IMR-90 (cell line): ENCODE measurements at regions not wholly inside any gene's neighbourhood (a gene's known extent, or its start where the extent isn't known, plus 50 kb on each side); places are given as distances from the start of the nearest gene placed in this dataset.

Experiments
- ATAC-seq: fragments of 200-7000 bp; cut with Tn5 transposase; 2 replicates; pipeline ENCODE4 v1.9.1; 2020; ENCODE audit warnings: low read depth, mild to moderate bottlenecking, moderate library complexity
- BruUV-seq: library from RNA; stranded (reverse); fragments of 400-500 nt; replicated peaks from 2 replicates; lab custom pipeline; 2021; lab: Mats Ljungman, UMichigan
- CTCF ChIA-PET: fragments of 300-600 bp; formaldehyde crosslinking; extraction: SDS; loops from one replicate; lab custom pipeline; 2021; ENCODE audit warnings: antibody characterized with exemption; lab: Yijun Ruan, JAX
- POLR2A ChIA-PET: fragments of 300-600 bp; sonication (Branson Sonifier 250); formaldehyde crosslinking; loops from one replicate; lab custom pipeline; 2022; ENCODE audit warnings: antibody characterized with exemption; ENCODE audit not compliant: unreplicated experiment; lab: Charles Lee
- DNase-seq: peaks from one replicate; pipeline ENCODE4 v3.0.0; 2013
- H2AFZ ChIP-seq: replicated peaks from 2 replicates; pipeline ENCODE3; 2013; ENCODE audit warnings: low read length, mild to moderate bottlenecking; ENCODE audit not compliant: poor library complexity
- H2AK5ac ChIP-seq: 2 replicates; pipeline ENCODE4 v1.6.1; 2013; ENCODE audit warnings: low read depth, low read length, inconsistent platforms
- H2AK9ac ChIP-seq: replicated peaks from 2 replicates; pipeline ENCODE3; 2013; ENCODE audit warnings: mild to moderate bottlenecking, low read depth, low read length, moderate library complexity; ENCODE audit not compliant: poor library complexity
- H2BK120ac ChIP-seq: 2 replicates; pipeline ENCODE4 v1.6.1; 2013; ENCODE audit warnings: low read depth, low read length, inconsistent platforms
- H2BK15ac ChIP-seq: 3 replicates; pipeline ENCODE4 v1.6.1; 2013; ENCODE audit warnings: low read depth, low read length, inconsistent platforms
- H2BK20ac ChIP-seq: 2 replicates; pipeline ENCODE4 v1.6.1; 2013; ENCODE audit warnings: low read depth, mild to moderate bottlenecking, inconsistent platforms, low read length, moderate library complexity
- H2BK5ac ChIP-seq: 2 replicates; pipeline ENCODE4 v1.6.1; 2013; ENCODE audit warnings: mild to moderate bottlenecking, low read depth, low read length, inconsistent platforms; ENCODE audit not compliant: poor library complexity, severe bottlenecking
- H3K14ac ChIP-seq: replicated peaks from 2 replicates; pipeline ENCODE4 v1.6.1; 2013; ENCODE audit warnings: low read depth, low read length, inconsistent platforms
- H3K18ac ChIP-seq: 2 replicates; pipeline ENCODE4 v1.6.1; 2013; ENCODE audit warnings: low read depth, low read length, control low read depth
- H3K23ac ChIP-seq: 2 replicates; pipeline ENCODE4 v1.6.1; 2013; ENCODE audit warnings: low read depth, low read length, inconsistent platforms
- H3K27ac ChIP-seq: 2 replicates; pipeline ENCODE4 v1.5.1; 2013; ENCODE audit warnings: mild to moderate bottlenecking, control low read depth, low read length; ENCODE audit not compliant: insufficient read depth
- H3K27me3 ChIP-seq: 2 replicates; pipeline ENCODE4 v1.6.1; 2013; ENCODE audit warnings: low read length; ENCODE audit not compliant: control insufficient read depth, insufficient read depth
- H3K36me3 ChIP-seq: 2 replicates; pipeline ENCODE4 v1.6.1; 2013; ENCODE audit warnings: low read length, mixed read lengths; ENCODE audit not compliant: control insufficient read depth, insufficient read depth
- H3K4ac ChIP-seq: 2 replicates; pipeline ENCODE4 v1.6.1; 2013; ENCODE audit warnings: low read depth, low read length, inconsistent platforms
- H3K4me1 ChIP-seq: 2 replicates; pipeline ENCODE4 v1.6.1; 2013; ENCODE audit warnings: low read length, mixed read lengths; ENCODE audit not compliant: control insufficient read depth, insufficient read depth
- H3K4me2 ChIP-seq: 2 replicates; pipeline ENCODE4 v1.6.1; 2013; ENCODE audit warnings: low read depth, mild to moderate bottlenecking, control low read depth, low read length, moderate library complexity
- H3K4me3 ChIP-seq: 2 replicates; pipeline ENCODE4 v1.5.1; 2013; ENCODE audit warnings: low read depth, mild to moderate bottlenecking, control low read depth, low read length, moderate library complexity; ENCODE audit not compliant: insufficient read depth
- H3K56ac ChIP-seq: 2 replicates; pipeline ENCODE4 v1.6.1; 2013; ENCODE audit warnings: low read length, inconsistent platforms; ENCODE audit not compliant: insufficient read depth; ENCODE audit errors: extremely low read depth
- H3K79me1 ChIP-seq, 2 experiments: 2 replicates each; pipeline ENCODE4 v1.6.1; 2013; ENCODE audit warnings: low read length in 2 of 2, inconsistent platforms in 1 of 2, low read depth in 1 of 2
- H3K9ac ChIP-seq: 2 replicates; pipeline ENCODE4 v1.6.1; 2013; ENCODE audit warnings: low read depth, low read length, control low read depth
- H3K9me1 ChIP-seq: 2 replicates; pipeline ENCODE4 v1.6.1; 2013; ENCODE audit warnings: low read length, inconsistent platforms; ENCODE audit not compliant: insufficient read depth
- H3K9me3 ChIP-seq: 2 replicates; pipeline ENCODE4 v1.6.1; 2013; ENCODE audit warnings: low read length; ENCODE audit not compliant: control insufficient read depth, insufficient read depth
- H4K20me1 ChIP-seq: 2 replicates; pipeline ENCODE4 v1.6.1; 2013; ENCODE audit warnings: low read length, inconsistent platforms; ENCODE audit not compliant: insufficient read depth
- H4K5ac ChIP-seq: 2 replicates; pipeline ENCODE4 v1.6.1; 2013; ENCODE audit warnings: mild to moderate bottlenecking, low read depth, low read length, control low read depth
- H4K8ac ChIP-seq, 2 experiments: 2 replicates each; pipeline ENCODE4 v1.6.1; 2013; ENCODE audit warnings: low read depth in 2 of 2, low read length in 2 of 2, control low read depth in 1 of 2, inconsistent platforms in 1 of 2
- H4K91ac ChIP-seq: 2 replicates; pipeline ENCODE4 v1.6.1; 2013; ENCODE audit warnings: low read depth, low read length, inconsistent platforms; ENCODE audit not compliant: insufficient read depth
- RCOR1 ChIP-seq: IDR thresholded peaks from 2 replicates; pipeline ENCODE4 v1.6.1; 2012; ENCODE audit warnings: mild to moderate bottlenecking, low read length, improper control_type of control experiment; ENCODE audit not compliant: insufficient replicate concordance
- WGBS, 2 experiments: methylation state at CpG; one replicate each; pipeline versions ENCODE4 v1.1.5 to v1.1.7; 2013; ENCODE audit warnings: missing lambda C conversion rate in 2 of 2; ENCODE audit not compliant: insufficient read length in 1 of 2; ENCODE audit errors: extremely low coverage in 2 of 2; 5-methylcytosine and 5-hydroxymethylcytosine counted together
- dilution Hi-C: fragments of 300-500 bp; cut with HindIII; formaldehyde crosslinking; loops from one replicate; pipeline ENCODE4 v1.14.3; 2018; ENCODE audit warnings: low sequenced_read_pairs; ENCODE audit not compliant: unreplicated experiment
- in situ Hi-C: fragments of 300-500 bp; cut with MboI; formaldehyde crosslinking; loops from 3 replicates; pipeline ENCODE4 v1.14.3; 2019; ENCODE audit warnings: low sequenced_read_pairs, inconsistent platforms, mixed read lengths
- intact Hi-C: fragments of 100-400 bp; cut with micrococcal nuclease; formaldehyde crosslinking; loops from 2 replicates; pipeline ENCODE4 v1.10.0; 2022

DNA sequence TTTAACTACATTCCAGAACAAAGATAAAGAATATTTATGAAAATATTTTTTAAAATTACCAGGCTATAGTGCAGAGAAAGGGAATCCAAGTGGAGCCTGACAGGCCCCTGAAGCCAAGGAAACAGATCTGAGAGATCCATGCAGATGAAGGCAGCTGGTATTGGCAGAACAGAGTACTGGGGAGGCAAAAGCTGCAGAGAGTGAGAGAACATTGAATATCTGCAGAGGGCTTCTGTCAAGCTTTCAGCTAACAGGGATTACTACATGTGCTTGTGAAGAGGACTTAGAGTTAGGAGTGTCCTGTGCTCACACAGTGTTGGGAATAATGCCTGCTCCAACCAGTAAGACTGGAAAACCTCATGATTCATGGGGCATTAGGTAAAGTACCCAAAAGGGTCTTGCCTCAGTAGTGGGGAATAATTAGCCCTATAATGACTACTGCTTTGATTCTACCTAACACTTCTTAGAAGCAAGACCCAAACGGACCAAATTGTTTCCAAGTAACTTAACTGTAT is 657.2 kb downstream of the DHX35 start:
- no peak overlapping the region for H3K4me2 ChIP-seq
- no peak overlapping the region for H2BK120ac ChIP-seq
- no peak overlapping the region for H4K91ac ChIP-seq
- H2BK20ac ChIP-seq: no peak overlapping the region
- no peak overlapping the region for H3K4ac ChIP-seq
- H3K4me3 ChIP-seq: no peak overlapping the region
- no peaks in the 10 kb centered on the region for H4K20me1 ChIP-seq
- H2AFZ ChIP-seq: no peak overlapping the region
- H3K4me1 ChIP-seq: no peaks in the 10 kb centered on the region
- in situ Hi-C loops: no loop called here
- no CpG with 5 or more reads among the region's 1 CpG for WGBS, 2 experiments
- no peak for TF ChIP-seq RCOR1
- DNase-seq: no peak
- H2BK5ac ChIP-seq: no peak overlapping the region
- ChIA-PET POLR2A (no interaction called here), CTCF (no interaction called here)
- intact Hi-C loops: no loop called here
- no peaks in the 10 kb centered on the region for H3K9me1 ChIP-seq
- H3K23ac ChIP-seq: no peak overlapping the region
- H3K9me3 ChIP-seq: no peaks in the 10 kb centered on the region; the same call in 1 of the 2 replicates
- dilution Hi-C loops: no loop called here
- H3K79me1 ChIP-seq: no peaks in the 10 kb centered on the region
- no peak overlapping the region for H2AK9ac ChIP-seq
- no peak overlapping the region for H2BK15ac ChIP-seq
- no peak overlapping the region for H3K27ac ChIP-seq
- H3K18ac ChIP-seq: no peak overlapping the region
- H3K36me3 ChIP-seq: no peaks in the 10 kb centered on the region
- BruUV-seq: no TSS peak
- H2AK5ac ChIP-seq: no peak overlapping the region
- ATAC-seq: no peak
- no peak overlapping the region for H3K14ac ChIP-seq
- no peak overlapping the region for H4K5ac ChIP-seq
- no peak overlapping the region for H3K56ac ChIP-seq
- no peak overlapping the region for H3K9ac ChIP-seq
- no peaks in the 10 kb centered on the region for H3K27me3 ChIP-seq
- no peak overlapping the region for H4K8ac ChIP-seq
